Mucosa of descending colon (tissue), 3 donors: ENCODE measurements at regions not wholly inside any gene's neighbourhood (a gene's known extent, or its start where the extent isn't known, plus 50 kb on each side); places are given as distances from the start of the nearest gene placed in this dataset.

Experiments
- ATAC-seq: fragments of 200-7000 bp; cut with Tn5 transposase; one replicate; pipeline ENCODE4 v1.9.1; 2020; ENCODE audit warnings: mild to moderate bottlenecking, moderate library complexity
- DNase-seq, 3 donors: peaks; one replicate each; pipeline ENCODE4 v3.0.0-alpha.2; 2020
- H3K36me3 ChIP-seq: fragments of 200-600 bp; one replicate; pipeline ENCODE4 v1.8.0; 2021; ENCODE audit warnings: low read depth, mild to moderate bottlenecking
- H3K4me1 ChIP-seq: fragments of 200-600 bp; one replicate; pipeline ENCODE4 v1.8.0; 2021; ENCODE audit warnings: low read depth, mild to moderate bottlenecking
- H3K4me3 ChIP-seq: fragments of 200-600 bp; one replicate; pipeline ENCODE4 v1.8.0; 2021; ENCODE audit warnings: mild to moderate bottlenecking
- H3K9me3 ChIP-seq: fragments of 200-600 bp; one replicate; pipeline ENCODE4 v1.8.0; 2021; ENCODE audit warnings: mild to moderate bottlenecking
- intact Hi-C, 2 donors: fragments of 100-400 bp; cut with DNase I in 1 of 2; cut with micrococcal nuclease in 1 of 2; formaldehyde crosslinking; loops; one replicate each; pipeline versions ENCODE4 v1.11.0 to v1.11.1; 2022; cut with DNase I, micrococcal nuclease
- TF ChIP-seq, protein P1 (sequence below): fragments of 200-600 bp; IDR thresholded peaks from one replicate; pipeline ENCODE4 v1.8.0; 2022; ENCODE audit warnings: antibody characterized with exemption, mild to moderate bottlenecking
- donor health status: DM: no; HTN: no; CAD: no; lungs with moderate emphysema.
- donor health status: DM: no; HTN: no; CAD: no.
- donor health status: DM: no; HTN: yes; CAD: no.

DNA sequence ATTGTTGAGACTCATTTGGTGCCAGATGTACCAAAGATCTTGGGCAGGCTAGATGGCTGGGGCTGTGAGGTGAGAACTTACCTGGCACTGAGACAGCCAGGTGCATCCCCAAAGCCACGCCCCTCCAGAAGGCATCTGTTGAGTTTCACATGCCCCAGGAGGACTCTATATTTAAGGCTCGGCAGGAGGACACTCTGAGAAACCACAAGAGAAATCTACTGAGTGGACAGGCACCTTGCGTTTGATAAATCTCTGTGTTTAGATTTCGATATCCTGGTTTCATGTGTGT lies 197.9 kb upstream of the ZNF536 start:
- H3K4me3 ChIP-seq: no peak overlapping the region
- TF ChIP-seq, protein P1, sequence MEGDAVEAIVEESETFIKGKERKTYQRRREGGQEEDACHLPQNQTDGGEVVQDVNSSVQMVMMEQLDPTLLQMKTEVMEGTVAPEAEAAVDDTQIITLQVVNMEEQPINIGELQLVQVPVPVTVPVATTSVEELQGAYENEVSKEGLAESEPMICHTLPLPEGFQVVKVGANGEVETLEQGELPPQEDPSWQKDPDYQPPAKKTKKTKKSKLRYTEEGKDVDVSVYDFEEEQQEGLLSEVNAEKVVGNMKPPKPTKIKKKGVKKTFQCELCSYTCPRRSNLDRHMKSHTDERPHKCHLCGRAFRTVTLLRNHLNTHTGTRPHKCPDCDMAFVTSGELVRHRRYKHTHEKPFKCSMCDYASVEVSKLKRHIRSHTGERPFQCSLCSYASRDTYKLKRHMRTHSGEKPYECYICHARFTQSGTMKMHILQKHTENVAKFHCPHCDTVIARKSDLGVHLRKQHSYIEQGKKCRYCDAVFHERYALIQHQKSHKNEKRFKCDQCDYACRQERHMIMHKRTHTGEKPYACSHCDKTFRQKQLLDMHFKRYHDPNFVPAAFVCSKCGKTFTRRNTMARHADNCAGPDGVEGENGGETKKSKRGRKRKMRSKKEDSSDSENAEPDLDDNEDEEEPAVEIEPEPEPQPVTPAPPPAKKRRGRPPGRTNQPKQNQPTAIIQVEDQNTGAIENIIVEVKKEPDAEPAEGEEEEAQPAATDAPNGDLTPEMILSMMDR: no peak
- no peaks in the 10 kb centered on the region for H3K9me3 ChIP-seq
- H3K36me3 ChIP-seq: no peaks in the 10 kb centered on the region
- peak; percentile 31 for ATAC-seq
- DNase-seq: peak in 1 of 3 donors; percentile 11
- intact Hi-C loops: no loop called here
- peaks cover 7% of the 10 kb centered on the region for H3K4me1 ChIP-seq

DNA sequence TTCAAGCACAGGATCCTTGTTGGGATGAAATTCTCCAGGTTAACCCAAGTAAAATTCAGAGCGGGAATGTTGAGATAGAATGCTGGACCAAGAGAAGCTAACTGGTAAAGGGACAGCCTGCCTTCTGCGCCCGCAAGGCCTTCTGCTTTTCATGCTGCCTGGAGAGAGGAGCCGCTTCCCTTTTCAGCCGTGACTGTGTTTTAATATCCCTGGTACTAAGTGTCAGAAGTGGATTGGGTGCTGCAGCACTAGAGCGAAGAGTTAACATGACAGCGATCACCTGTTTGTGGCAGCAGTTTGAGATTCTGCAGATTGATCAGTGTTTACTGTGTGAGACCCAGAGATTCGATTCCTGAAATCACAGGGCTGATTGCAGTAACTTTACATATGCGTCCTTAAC lies 197.4 kb upstream of the ZNF536 start:
- H3K4me1 ChIP-seq: peaks cover 7% of the 10 kb centered on the region
- no peak for ATAC-seq
- DNase-seq: no peak
- no peaks in the 10 kb centered on the region for H3K9me3 ChIP-seq
- no peaks in the 10 kb centered on the region for H3K36me3 ChIP-seq
- intact Hi-C loops: no loop called here
- TF ChIP-seq, protein P1: no peak
- no peak overlapping the region for H3K4me3 ChIP-seq

DNA sequence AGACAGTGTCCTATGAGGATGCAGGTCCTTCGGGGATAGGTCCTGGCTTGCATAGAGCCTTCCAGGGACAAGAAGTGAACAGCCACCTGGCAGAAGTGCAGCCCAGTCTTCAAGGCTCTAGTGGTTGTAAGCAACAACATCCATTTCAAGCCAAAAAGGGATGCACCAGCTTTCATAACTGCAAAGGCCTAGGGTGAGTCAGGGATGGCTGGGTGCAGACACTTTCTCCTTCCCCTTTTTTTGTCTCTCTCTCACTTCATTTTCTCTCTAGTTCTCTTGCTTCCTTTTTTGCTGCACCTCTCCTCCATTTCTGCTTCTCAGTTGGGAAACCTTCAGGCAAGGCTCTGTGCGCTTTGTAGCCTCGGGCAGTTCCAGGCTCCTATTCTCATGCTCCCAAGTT lies 196.2 kb upstream of the ZNF536 start:
- intact Hi-C loops: no loop called here
- ATAC-seq (no peak), DNase-seq (no peak)
- H3K36me3 ChIP-seq: no peaks in the 10 kb centered on the region
- H3K4me3 ChIP-seq: no peak overlapping the region
- TF ChIP-seq, protein P1: no peak
- peaks cover 7% of the 10 kb centered on the region for H3K4me1 ChIP-seq
- no peaks in the 10 kb centered on the region for H3K9me3 ChIP-seq

DNA sequence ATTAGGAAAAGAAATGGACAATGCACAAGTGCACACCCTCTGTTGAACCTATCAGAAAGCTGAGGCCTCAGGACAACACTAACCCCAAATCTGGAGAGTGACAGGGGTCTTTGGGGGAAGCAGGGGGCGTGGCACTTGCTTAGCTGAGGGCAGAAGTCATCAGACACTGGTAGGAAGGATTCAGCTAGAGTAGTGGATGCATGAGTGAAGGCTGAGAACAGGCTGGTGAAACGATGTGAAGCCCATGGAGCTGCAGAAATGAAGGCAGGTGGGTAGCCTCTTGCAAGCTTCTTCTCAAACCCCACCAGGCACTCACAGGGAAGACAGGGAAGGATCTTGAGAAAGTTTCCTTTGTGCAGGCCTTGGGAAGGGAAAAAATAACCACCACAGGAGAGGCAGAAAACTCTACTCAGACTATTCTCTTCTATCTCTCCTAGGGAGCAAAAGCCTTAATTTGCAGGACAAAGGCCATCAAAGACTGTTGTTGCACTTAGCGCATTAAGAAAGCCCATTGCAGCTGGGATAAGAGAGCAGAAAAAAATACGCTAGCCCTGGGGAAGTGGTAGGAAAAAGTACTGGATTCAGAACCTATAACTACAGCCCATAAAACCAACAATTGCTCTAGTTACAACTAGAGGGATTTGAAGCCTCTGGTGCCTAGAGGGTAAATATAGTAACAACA lies 193.3 kb upstream of the ZNF536 start:
- peaks cover 20% of the 10 kb centered on the region for H3K9me3 ChIP-seq
- no peak overlapping the region for H3K4me3 ChIP-seq
- H3K36me3 ChIP-seq: no peaks in the 10 kb centered on the region
- TF ChIP-seq, protein P1: no peak
- DNase-seq (no peak), ATAC-seq (no peak)
- H3K4me1 ChIP-seq: no peaks in the 10 kb centered on the region
- intact Hi-C loops: no loop called here

DNA sequence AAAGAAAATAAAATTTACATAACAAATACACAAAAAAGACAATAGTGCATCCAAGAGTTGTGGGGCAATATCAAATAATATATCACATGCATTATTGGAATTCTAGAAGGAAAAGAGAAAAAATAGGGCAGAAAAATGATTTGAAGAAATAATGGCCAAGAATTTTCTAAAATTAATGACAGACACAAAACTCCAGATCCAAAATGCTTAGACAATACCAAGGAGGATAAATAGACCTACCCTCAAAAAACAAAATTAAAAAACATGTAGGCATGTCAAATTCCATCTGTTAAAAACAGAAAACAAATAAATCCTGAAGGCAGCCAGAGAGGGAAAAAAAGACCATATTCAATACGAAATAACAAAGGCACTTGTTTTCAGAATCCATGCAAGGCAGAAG lies 191.5 kb upstream of the ZNF536 start:
- H3K4me1 ChIP-seq: no peaks in the 10 kb centered on the region
- intact Hi-C loops: no loop called here
- no peak for DNase-seq
- H3K4me3 ChIP-seq: no peak overlapping the region
- H3K36me3 ChIP-seq: no peaks in the 10 kb centered on the region
- peaks cover 29% of the 10 kb centered on the region for H3K9me3 ChIP-seq
- TF ChIP-seq, protein P1: no peak
- ATAC-seq: no peak
